Prostate gland (tissue), 2 donors: ENCODE measurements at regions not wholly inside any gene's neighbourhood (a gene's known extent, or its start where the extent isn't known, plus 50 kb on each side); places are given as distances from the start of the nearest gene placed in this dataset.
"Not testable (repeated sequence)": the region's sequence is repeated elsewhere in the genome, so short reads cannot be mapped to it uniquely, and the experiment has no call there.

ENCODE experiments used
- CTCF ChIP-seq, 4 experiments: fragments of 200-600 bp in 2 of 4; fragments of 450-650 bp in 2 of 4; sonication (generic) in 2 of 4; IDR thresholded peaks; 1 replicate in 3 of 4; 2 replicates in 1 of 4; pipeline ENCODE4 v1.5.1; 2016 to 2019; ENCODE audit warnings: antibody characterized with exemption in 4 of 4, mild to moderate bottlenecking in 2 of 4, moderate library complexity in 2 of 4
- POLR2A ChIP-seq: fragments of 450-650 bp; IDR thresholded peaks from one replicate; pipeline ENCODE4 v1.6.1; 2016; ENCODE audit warnings: antibody characterized with exemption, mild to moderate bottlenecking
- POLR2AphosphoS5 ChIP-seq: sonication (generic); formaldehyde crosslinking; IDR thresholded peaks from one replicate; pipeline ENCODE4 v1.6.1; 2017; ENCODE audit warnings: antibody characterized with exemption

DNA sequence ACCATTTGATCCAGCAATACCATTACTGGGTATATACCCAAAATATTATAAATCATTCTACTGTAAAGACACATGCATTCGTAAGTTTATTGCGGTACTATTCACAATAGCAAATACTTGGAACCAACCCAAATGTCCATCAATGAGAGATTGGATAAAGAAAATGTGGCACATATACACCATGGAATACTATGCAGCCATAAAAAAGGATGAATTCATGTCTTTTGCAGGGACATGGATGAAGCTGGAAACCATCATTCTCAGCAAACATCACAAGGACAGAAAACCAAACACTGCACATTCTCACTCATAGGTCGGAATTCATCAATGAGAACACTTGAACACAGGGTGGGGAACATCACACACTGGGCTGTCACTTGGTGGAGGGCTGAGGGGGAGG lies 221.1 kb upstream of the TBX18 start:
- TF ChIP-seq POLR2A; CTCF (IDR thresholded peaks at IDR 0.05); POLR2AphosphoS5: not testable (repeated sequence)
